Natural killer cell (primary cell): ENCODE measurements at regions not wholly inside any gene's neighbourhood (a gene's known extent, or its start where the extent isn't known, plus 50 kb on each side); places are given as distances from the start of the nearest gene placed in this dataset.

Source experiments
- ATAC-seq, 3 donors: fragments of 150-1000 bp in 2 of 3; fragments of 200-7000 bp in 1 of 3; cut with Tn5 transposase; 1 replicate in 1 of 3; 2 replicates in 2 of 3; pipeline ENCODE4 v1.10.0; 2021; ENCODE audit warnings: mild to moderate bottlenecking in 2 of 3, moderate library complexity in 2 of 3
- DNase-seq, 2 donors: peaks; one replicate each; pipeline versions ENCODE4 v3.0.0 to v3.0.0-alpha.2; 2013 to 2021; ENCODE audit warnings: mixed read lengths in 1 of 2
- H3K27ac ChIP-seq: one replicate; pipeline ENCODE4 v1.5.1; 2013; ENCODE audit warnings: mild to moderate bottlenecking, low read length
- H3K27me3 ChIP-seq: one replicate; pipeline ENCODE4 v1.6.1; 2013; ENCODE audit warnings: low read length; ENCODE audit not compliant: control insufficient read depth, insufficient read depth
- H3K36me3 ChIP-seq: one replicate; pipeline ENCODE4 v1.6.1; 2013; ENCODE audit warnings: low read length; ENCODE audit not compliant: control insufficient read depth, insufficient read depth
- H3K4me1 ChIP-seq: one replicate; pipeline ENCODE4 v1.6.1; 2013; ENCODE audit warnings: low read length; ENCODE audit not compliant: control insufficient read depth, insufficient read depth
- H3K4me3 ChIP-seq: one replicate; pipeline ENCODE4 v1.5.1; 2013; ENCODE audit warnings: low read length
- H3K9me3 ChIP-seq: one replicate; pipeline ENCODE4 v1.6.1; 2013; ENCODE audit warnings: low read length; ENCODE audit not compliant: control insufficient read depth, insufficient read depth
- H3K27ac Mint-ChIP-seq, 2 donors: one replicate each; pipeline ENCODE4 v1.8.0; 2022; ENCODE audit warnings: mild to moderate bottlenecking in 2 of 2, mixed read lengths in 2 of 2, moderate library complexity in 1 of 2
- H3K27me3 Mint-ChIP-seq, 2 donors: one replicate each; pipeline ENCODE4 v1.8.0; 2022; ENCODE audit warnings: low read depth in 2 of 2, mixed read lengths in 2 of 2
- H3K36me3 Mint-ChIP-seq: one replicate; pipeline ENCODE4 v1.8.0; 2022; ENCODE audit warnings: mixed read lengths
- H3K4me1 Mint-ChIP-seq, 2 donors: one replicate each; pipeline ENCODE4 v1.8.0; 2022; ENCODE audit warnings: mixed read lengths in 2 of 2
- H3K4me3 Mint-ChIP-seq: one replicate; pipeline ENCODE4 v1.8.0; 2022; ENCODE audit warnings: mild to moderate bottlenecking, moderate library complexity, mixed read lengths
- H3K9me3 Mint-ChIP-seq, 2 donors: one replicate each; pipeline ENCODE4 v1.8.0; 2022; ENCODE audit warnings: mixed read lengths in 2 of 2
- CTCF ChIP-seq: fragments of 200-600 bp; IDR thresholded peaks from one replicate; pipeline ENCODE4 v1.8.0; 2022; ENCODE audit warnings: antibody characterized with exemption
- WGBS: methylation state at CpG from one replicate; pipeline ENCODE4 v1.1.7; 2013; ENCODE audit warnings: missing lambda C conversion rate; ENCODE audit not compliant: insufficient coverage; 5-methylcytosine and 5-hydroxymethylcytosine counted together
- intact Hi-C: fragments of 100-400 bp; cut with micrococcal nuclease; formaldehyde crosslinking; loops from one replicate; pipeline ENCODE4 v1.14.2; 2022

GRCh38 chr2:71852141-71852711 is 295.4 kb downstream of the CYP26B1 start:
- H3K4me1 ChIP-seq = no peaks in the 10 kb centered on the region
- WGBS = 34% methylated on average over 32 of the region's 32 CpGs
- intact Hi-C loops = no loop called here
- ATAC-seq (no peak), DNase-seq (no peak)
- Mint-ChIP-seq H3K4me1 (no peaks in the 10 kb centered on the region), H3K27me3 (peaks cover 0 to 3% of the 10 kb centered on the region in 2 donors), H3K36me3 (no peaks in the 10 kb centered on the region), H3K9me3 (no peaks in the 10 kb centered on the region), H3K4me3 (no peak overlapping the region), H3K27ac (no peak overlapping the region)
- peaks cover 3% of the 10 kb centered on the region for H3K27me3 ChIP-seq
- no peaks in the 10 kb centered on the region for H3K9me3 ChIP-seq
- no peaks in the 10 kb centered on the region for H3K36me3 ChIP-seq
- no peak overlapping the region for H3K4me3 ChIP-seq
- H3K27ac ChIP-seq = no peak overlapping the region
- TF ChIP-seq CTCF = no peak

- no peak overlapping the region for H3K4me3 Mint-ChIP-seq
- no peaks in the 10 kb centered on the region for H3K9me3 ChIP-seq
- H3K36me3 ChIP-seq = no peaks in the 10 kb centered on the region
- peaks cover 0 to 3% of the 10 kb centered on the region in 2 donors for H3K27me3 Mint-ChIP-seq
- H3K9me3 Mint-ChIP-seq = no peaks in the 10 kb centered on the region
- H3K4me1 Mint-ChIP-seq = no peaks in the 10 kb centered on the region
- no peak overlapping the region for H3K27ac Mint-ChIP-seq
- H3K4me1 ChIP-seq = no peaks in the 10 kb centered on the region
- DNase-seq = no peak
- no peak for ATAC-seq
- TF ChIP-seq CTCF = no peak
- intact Hi-C loops = no loop called here
- no peak overlapping the region for H3K4me3 ChIP-seq
- H3K36me3 Mint-ChIP-seq = no peaks in the 10 kb centered on the region
- whole genome bisulfite sequencing = 76% methylated on average over 8 of the region's 8 CpGs
- peaks cover 3% of the 10 kb centered on the region for H3K27me3 ChIP-seq
- no peak overlapping the region for H3K27ac ChIP-seq
Measured at GRCh38 chr2:71851094-71851750, 296.4 kb downstream of the CYP26B1 start.

GRCh38 chr2:71850306-71850801 is 297.3 kb downstream of the CYP26B1 start:
- Histone ChIP-seq H3K27ac (no peak overlapping the region), H3K4me3 (no peak overlapping the region), H3K9me3 (no peaks in the 10 kb centered on the region), H3K36me3 (no peaks in the 10 kb centered on the region), H3K27me3 (peaks cover 3% of the 10 kb centered on the region), H3K4me1 (no peaks in the 10 kb centered on the region)
- WGBS = 85% methylated on average over 8 of the region's 8 CpGs
- intact Hi-C loops = no loop called here
- H3K4me1 Mint-ChIP-seq = no peaks in the 10 kb centered on the region
- no peak for DNase-seq
- H3K36me3 Mint-ChIP-seq = no peaks in the 10 kb centered on the region
- no peak overlapping the region for H3K27ac Mint-ChIP-seq
- no peaks in the 10 kb centered on the region for H3K9me3 Mint-ChIP-seq
- H3K27me3 Mint-ChIP-seq = peaks cover 0 to 3% of the 10 kb centered on the region in 2 donors
- no peak for ATAC-seq
- H3K4me3 Mint-ChIP-seq = no peak overlapping the region
- no peak for TF ChIP-seq CTCF
